ENCODE measurements at regions not wholly inside any gene's neighbourhood (a gene's known extent, or its start where the extent isn't known, plus 50 kb on each side); places are given as distances from the start of the nearest gene placed in this dataset.
"Not testable (repeated sequence)": the region's sequence is repeated elsewhere in the genome, so short reads cannot be mapped to it uniquely, and the experiment has no call there.

- DNase-seq, result not testable (repeated sequence)
Observed at GRCh38 chr1:149700220-149700619, 82.3 kb upstream of the FCGR1A start.

- not testable (repeated sequence) for DNase-seq
Observed at GRCh38 chr1:149700677-149701567, 81.6 kb upstream of the FCGR1A start.

GRCh38 chr1:149708192-149708853 is 74.2 kb upstream of the FCGR1A start:
- DNase-seq, result peak in 2 of 3 donors; percentile 64 to 85

GRCh38 chr1:149711651-149712050 is 70.8 kb upstream of the FCGR1A start:
- not testable (repeated sequence) for DNase-seq

GRCh38 chr1:149712154-149712927 is 70.2 kb upstream of the FCGR1A start:
- DNase-seq, result peak; percentile 45 to 81 (median 71)

- DNase-seq, result not testable (repeated sequence)
Observed at GRCh38 chr1:149713513-149713912, 69.0 kb upstream of the FCGR1A start.

GRCh38 chr1:149713952-149714351 is 68.5 kb upstream of the FCGR1A start:
- DNase-seq, result not testable (repeated sequence)

GRCh38 chr1:149724618-149725302 is 57.7 kb upstream of the FCGR1A start:
- not testable (repeated sequence) for DNase-seq

GRCh38 chr1:149726688-149727087 is 55.8 kb upstream of the FCGR1A start:
- DNase-seq, result not testable (repeated sequence)

- not testable (repeated sequence) for DNase-seq
Observed at GRCh38 chr1:149728598-149728997, 53.9 kb upstream of the FCGR1A start.

All from muscle of back (tissue), 3 donors.